ENCODE measurements at regions not wholly inside any gene's neighbourhood (a gene's known extent, or its start where the extent isn't known, plus 50 kb on each side); places are given as distances from the start of the nearest gene placed in this dataset.

DNA sequence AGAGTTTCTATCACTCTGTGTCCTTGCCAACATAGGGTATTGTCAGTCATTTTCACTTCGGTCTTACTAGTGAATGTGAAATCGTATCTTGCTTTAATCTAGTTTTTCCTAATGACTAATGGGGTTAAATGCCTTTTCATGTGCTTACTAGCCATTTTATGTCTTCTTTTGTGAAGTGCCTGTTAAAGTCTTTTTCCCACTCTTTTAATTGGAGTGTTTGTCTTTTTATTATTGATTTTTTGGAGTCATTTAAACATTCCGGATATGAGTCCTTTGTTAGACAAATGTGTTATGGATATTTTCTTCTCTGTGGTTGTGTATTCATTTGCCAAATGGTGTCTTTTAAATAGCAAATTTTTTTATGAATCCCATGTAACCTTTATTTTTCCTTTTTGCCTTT is 194.6 kb downstream of the CDH26 start (continued):
- TF ChIP-seq, protein P1, sequence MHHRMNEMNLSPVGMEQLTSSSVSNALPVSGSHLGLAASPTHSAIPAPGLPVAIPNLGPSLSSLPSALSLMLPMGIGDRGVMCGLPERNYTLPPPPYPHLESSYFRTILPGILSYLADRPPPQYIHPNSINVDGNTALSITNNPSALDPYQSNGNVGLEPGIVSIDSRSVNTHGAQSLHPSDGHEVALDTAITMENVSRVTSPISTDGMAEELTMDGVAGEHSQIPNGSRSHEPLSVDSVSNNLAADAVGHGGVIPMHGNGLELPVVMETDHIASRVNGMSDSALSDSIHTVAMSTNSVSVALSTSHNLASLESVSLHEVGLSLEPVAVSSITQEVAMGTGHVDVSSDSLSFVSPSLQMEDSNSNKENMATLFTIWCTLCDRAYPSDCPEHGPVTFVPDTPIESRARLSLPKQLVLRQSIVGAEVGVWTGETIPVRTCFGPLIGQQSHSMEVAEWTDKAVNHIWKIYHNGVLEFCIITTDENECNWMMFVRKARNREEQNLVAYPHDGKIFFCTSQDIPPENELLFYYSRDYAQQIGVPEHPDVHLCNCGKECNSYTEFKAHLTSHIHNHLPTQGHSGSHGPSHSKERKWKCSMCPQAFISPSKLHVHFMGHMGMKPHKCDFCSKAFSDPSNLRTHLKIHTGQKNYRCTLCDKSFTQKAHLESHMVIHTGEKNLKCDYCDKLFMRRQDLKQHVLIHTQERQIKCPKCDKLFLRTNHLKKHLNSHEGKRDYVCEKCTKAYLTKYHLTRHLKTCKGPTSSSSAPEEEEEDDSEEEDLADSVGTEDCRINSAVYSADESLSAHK (tag by site-specific recombination; IDR thresholded peaks at IDR 0.05), result peak; percentile 49; the same call in 1 of the 2 replicates
- 0 out of 2 replicates have a peak, but pooled peaks have one; percentile 43 for TF ChIP-seq HIC1 (tag by site-specific recombination; IDR thresholded peaks at IDR 0.05)
- no peak for TF ChIP-seq ZNF560 (tag by site-specific recombination; IDR thresholded peaks at IDR 0.05; ENCODE audit: borderline replicate concordance)
- no peak for TF ChIP-seq WT1 (tag by site-specific recombination; IDR thresholded peaks at IDR 0.05)
- peak; percentile 26; the same call in 1 of the 2 replicates for TF ChIP-seq OSR2 (tag by site-specific recombination; IDR thresholded peaks at IDR 0.05)
- no peak for TF ChIP-seq ZNF76 (tag by site-specific recombination; IDR thresholded peaks at IDR 0.05; ENCODE audit: borderline replicate concordance, low read depth)
- TF ChIP-seq FEZF1 (tag by site-specific recombination; IDR thresholded peaks at IDR 0.05), result peak; percentile 86
- no peak for TF ChIP-seq ZNF140 (tag by site-specific recombination; IDR thresholded peaks at IDR 0.05)
- TF ChIP-seq ZBTB26 (tag by site-specific recombination; optimal IDR thresholded peaks at IDR 0.05), result no peak
- no peak for TF ChIP-seq ZNF544 (tag by site-specific recombination; IDR thresholded peaks at IDR 0.05)
- no peak for TF ChIP-seq GLIS2 (tag by site-specific recombination; IDR thresholded peaks at IDR 0.05)
- no peak for TF ChIP-seq GLI2 (tag by site-specific recombination; IDR thresholded peaks at IDR 0.05; ENCODE audit: borderline replicate concordance, low read depth)
- no peak for TF ChIP-seq ZNF626 (tag by site-specific recombination; IDR thresholded peaks at IDR 0.05)

DNA sequence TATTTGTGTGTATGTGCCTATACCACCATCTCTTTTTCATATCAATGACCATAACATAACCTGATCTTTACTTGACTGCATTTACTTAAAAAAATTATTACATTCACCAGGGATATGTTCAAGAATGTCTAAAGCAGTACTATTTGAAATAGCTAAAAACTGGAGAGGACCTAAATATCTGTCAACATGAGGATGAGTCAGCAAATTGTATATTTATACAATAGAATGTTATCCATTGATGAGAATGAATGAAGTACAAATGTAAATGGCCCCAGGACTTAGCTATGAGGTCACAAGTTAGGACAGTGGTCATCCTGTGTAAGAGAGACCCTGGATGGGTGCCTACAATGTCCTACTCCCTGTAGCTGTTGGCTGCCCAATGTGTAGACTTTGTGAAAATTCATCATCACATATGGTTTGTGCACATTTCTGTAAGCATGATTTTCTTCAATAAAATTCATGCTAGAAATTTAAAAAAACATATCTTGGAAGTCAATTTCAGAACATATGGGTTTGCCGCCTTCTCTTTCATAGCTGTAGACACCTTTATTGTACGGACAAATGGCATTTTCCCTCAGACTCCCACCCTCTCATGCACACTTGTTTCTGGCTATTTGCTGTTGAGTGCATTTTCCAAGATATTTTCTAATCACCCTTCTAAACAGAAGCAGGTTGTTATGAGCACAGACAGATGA is 202.4 kb downstream of the CDH26 start:
- Histone ChIP-seq H3K4me1 (ENCODE audit: control insufficient read depth, insufficient read depth, low read length) (no peaks in the 10 kb centered on the region), H3K27ac (ENCODE audit: extremely low read depth, low read depth, low read length) (no peak overlapping the region), H3K36me3 (ENCODE audit: control insufficient read depth in 2 of 2, insufficient read depth in 1 of 2, low read length in 2 of 2) (no peaks in the 10 kb centered on the region; a peak in 1 of 3 replicates), H3K9me3 (ENCODE audit: control insufficient read depth, insufficient read depth, low read depth, low read length) (no peaks in the 10 kb centered on the region; the same call in 1 of the 2 replicates), H3K4me3 (ENCODE audit: low read depth, low read length) (no peak overlapping the region)
- ChIA-PET CTCF (interaction anchor here (0.6 to 0.7 kb wide), 3 partner anchors 11 to 245 kb away, joined by 3 read pairs; no protein-coding TSS in a partner anchor), POLR2A (no interaction called here)
- TF ChIP-seq, protein P2, sequence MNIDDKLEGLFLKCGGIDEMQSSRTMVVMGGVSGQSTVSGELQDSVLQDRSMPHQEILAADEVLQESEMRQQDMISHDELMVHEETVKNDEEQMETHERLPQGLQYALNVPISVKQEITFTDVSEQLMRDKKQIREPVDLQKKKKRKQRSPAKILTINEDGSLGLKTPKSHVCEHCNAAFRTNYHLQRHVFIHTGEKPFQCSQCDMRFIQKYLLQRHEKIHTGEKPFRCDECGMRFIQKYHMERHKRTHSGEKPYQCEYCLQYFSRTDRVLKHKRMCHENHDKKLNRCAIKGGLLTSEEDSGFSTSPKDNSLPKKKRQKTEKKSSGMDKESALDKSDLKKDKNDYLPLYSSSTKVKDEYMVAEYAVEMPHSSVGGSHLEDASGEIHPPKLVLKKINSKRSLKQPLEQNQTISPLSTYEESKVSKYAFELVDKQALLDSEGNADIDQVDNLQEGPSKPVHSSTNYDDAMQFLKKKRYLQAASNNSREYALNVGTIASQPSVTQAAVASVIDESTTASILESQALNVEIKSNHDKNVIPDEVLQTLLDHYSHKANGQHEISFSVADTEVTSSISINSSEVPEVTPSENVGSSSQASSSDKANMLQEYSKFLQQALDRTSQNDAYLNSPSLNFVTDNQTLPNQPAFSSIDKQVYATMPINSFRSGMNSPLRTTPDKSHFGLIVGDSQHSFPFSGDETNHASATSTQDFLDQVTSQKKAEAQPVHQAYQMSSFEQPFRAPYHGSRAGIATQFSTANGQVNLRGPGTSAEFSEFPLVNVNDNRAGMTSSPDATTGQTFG (tag by site-specific recombination; IDR thresholded peaks at IDR 0.05; ENCODE audit: borderline replicate concordance), result no peak
- TF ChIP-seq ZNF10 (tag by site-specific recombination; IDR thresholded peaks at IDR 0.05) (no peak), HIC1 (tag by site-specific recombination; IDR thresholded peaks at IDR 0.05) (no peak), ZBTB26 (tag by site-specific recombination; optimal IDR thresholded peaks at IDR 0.05) (no peak), ZBTB21 (tag by site-specific recombination; IDR thresholded peaks at IDR 0.05) (no peak), ZNF514 (tag by site-specific recombination; IDR thresholded peaks at IDR 0.05) (no peak), HOXA7 (CRISPR knock-in tag; IDR thresholded peaks at IDR 0.05; ENCODE audit: borderline replicate concordance) (no peak)
- TF ChIP-seq, protein P3, sequence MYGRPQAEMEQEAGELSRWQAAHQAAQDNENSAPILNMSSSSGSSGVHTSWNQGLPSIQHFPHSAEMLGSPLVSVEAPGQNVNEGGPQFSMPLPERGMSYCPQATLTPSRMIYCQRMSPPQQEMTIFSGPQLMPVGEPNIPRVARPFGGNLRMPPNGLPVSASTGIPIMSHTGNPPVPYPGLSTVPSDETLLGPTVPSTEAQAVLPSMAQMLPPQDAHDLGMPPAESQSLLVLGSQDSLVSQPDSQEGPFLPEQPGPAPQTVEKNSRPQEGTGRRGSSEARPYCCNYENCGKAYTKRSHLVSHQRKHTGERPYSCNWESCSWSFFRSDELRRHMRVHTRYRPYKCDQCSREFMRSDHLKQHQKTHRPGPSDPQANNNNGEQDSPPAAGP (tag by site-specific recombination; IDR thresholded peaks at IDR 0.05), result no peak
- TF ChIP-seq, protein P4, sequence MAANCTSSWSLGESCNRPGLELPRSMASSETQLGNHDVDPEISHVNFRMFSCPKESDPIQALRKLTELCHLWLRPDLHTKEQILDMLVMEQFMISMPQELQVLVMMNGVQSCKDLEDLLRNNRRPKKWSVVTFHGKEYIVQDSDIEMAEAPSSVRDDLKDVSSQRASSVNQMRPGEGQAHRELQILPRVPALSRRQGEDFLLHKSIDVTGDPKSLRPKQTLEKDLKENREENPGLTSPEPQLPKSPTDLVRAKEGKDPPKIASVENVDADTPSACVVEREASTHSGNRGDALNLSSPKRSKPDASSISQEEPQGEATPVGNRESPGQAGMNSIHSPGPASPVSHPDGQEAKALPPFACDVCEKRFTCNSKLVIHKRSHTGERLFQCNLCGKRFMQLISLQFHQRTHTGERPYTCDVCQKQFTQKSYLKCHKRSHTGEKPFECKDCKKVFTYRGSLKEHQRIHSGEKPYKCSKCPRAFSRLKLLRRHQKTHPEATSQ (tag by site-specific recombination; IDR thresholded peaks at IDR 0.05), result no peak

Data from HEK293 (cell line).